HFF-Myc (cell line): ENCODE measurements at regions not wholly inside any gene's neighbourhood (a gene's known extent, or its start where the extent isn't known, plus 50 kb on each side); places are given as distances from the start of the nearest gene placed in this dataset.

Source experiments
- DNase-seq: peaks from one replicate; pipeline ENCODE4 v3.0.0-alpha.2; 2011; ENCODE audit warnings: low read depth; ENCODE audit errors: extremely low read depth
- H3K4me3 ChIP-seq: replicated peaks from 2 replicates; pipeline ENCODE4 v1.5.1; 2011; ENCODE audit warnings: low read depth, mild to moderate bottlenecking, control low read depth, low read length
- TF ChIP-seq, protein P1 (sequence below): IDR thresholded peaks from 2 replicates; pipeline ENCODE4 v1.5.1; 2012; ENCODE audit warnings: mild to moderate bottlenecking, low read depth, low read length, control low read depth; ENCODE audit errors: missing control alignments

DNA sequence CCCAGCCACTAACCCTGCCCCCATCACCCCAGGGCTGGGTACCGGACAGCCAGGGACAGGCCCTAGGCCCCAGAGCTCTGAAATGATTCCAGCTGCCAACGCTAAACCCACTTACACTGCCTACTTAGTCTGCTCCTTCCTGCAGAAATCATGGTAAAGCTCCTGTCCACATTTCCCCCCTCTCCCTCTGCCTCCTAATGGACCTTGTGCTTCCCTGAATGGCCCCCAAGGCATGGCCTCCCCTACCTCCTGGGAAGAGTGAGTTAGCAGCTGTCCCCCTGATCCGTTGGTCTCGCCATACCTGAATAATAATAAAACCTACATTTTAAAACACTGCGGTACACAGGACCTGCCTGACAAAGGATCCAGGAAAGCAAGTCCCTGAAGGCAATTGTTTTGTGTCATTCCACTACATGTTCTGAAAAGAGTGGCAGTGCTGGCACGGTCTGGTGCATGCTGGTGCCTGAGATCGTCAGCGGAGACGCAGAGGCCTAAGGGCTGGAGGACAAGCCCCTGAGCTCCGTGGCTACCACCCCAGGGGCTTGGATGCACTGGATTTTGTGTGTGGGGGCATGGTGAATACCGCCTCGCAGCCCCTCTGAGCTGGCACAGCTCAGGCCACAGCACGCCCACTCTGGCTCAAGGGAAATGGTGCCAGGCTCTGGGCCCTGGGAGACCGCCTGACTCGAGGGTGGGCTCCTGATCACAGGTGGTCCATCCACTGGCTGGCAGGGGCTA is 186.3 kb downstream of the CTTN start:
- no peak overlapping the region for H3K4me3 ChIP-seq
- TF ChIP-seq, protein P1, sequence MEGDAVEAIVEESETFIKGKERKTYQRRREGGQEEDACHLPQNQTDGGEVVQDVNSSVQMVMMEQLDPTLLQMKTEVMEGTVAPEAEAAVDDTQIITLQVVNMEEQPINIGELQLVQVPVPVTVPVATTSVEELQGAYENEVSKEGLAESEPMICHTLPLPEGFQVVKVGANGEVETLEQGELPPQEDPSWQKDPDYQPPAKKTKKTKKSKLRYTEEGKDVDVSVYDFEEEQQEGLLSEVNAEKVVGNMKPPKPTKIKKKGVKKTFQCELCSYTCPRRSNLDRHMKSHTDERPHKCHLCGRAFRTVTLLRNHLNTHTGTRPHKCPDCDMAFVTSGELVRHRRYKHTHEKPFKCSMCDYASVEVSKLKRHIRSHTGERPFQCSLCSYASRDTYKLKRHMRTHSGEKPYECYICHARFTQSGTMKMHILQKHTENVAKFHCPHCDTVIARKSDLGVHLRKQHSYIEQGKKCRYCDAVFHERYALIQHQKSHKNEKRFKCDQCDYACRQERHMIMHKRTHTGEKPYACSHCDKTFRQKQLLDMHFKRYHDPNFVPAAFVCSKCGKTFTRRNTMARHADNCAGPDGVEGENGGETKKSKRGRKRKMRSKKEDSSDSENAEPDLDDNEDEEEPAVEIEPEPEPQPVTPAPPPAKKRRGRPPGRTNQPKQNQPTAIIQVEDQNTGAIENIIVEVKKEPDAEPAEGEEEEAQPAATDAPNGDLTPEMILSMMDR: no peak
- no peak for DNase-seq

DNA sequence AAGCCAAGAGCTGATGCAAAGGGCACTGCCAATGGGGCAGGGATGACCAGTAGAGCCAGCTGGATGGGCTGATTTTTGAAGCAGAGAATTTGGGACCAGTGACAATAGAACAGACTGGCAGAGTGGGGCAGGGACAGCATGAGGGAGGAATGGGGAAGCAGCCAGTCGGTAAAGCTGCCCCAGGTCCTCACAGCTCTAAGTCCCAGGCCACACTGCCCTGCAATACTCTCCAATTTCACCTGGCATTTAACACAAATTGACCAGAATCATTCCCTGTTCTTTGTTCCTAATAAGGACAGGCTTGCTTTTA is 186.9 kb downstream of the CTTN start:
- no peak overlapping the region for H3K4me3 ChIP-seq
- no peak for DNase-seq
- TF ChIP-seq, protein P1: no peak

DNA sequence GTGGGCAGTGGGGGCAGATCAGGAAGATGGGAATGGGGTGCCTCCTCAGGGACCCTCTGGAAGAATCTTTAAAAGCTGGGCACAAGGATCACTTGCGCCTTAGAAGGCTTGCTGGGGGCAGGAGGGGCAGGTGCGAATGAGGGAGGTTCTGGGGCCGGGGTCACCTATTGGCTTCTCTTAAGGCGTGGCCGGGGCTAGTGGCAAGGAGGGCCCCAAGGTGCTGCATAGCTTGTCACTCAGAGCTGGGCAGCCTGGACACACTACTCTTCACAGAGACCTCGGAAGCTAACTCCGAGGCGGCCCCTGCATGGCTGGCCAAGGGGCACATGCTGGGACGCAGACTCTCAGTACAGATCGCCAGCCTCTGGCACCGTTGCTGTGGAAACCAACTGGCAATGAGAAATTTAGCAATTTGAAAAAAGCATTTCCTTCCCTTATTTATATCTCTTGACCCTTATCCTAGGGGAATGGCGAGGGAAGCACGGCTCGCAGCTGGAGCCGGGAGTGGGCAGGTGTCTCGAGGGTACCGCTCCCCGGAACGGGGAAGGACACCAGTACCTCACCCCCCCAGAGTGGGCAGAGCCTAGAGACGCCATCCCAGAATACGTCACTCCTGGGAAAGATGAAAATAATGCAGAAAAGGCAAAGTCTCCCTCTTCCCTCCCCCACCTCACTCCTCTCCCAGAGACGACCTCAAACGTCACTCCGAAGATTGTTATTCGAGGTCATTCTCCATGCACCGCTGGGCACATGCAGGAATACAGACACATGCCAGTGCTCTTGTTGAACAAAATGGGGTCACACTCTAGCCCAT is 188.1 kb downstream of the CTTN start:
- TF ChIP-seq, protein P1: no peak
- DNase-seq: no peak

DNA sequence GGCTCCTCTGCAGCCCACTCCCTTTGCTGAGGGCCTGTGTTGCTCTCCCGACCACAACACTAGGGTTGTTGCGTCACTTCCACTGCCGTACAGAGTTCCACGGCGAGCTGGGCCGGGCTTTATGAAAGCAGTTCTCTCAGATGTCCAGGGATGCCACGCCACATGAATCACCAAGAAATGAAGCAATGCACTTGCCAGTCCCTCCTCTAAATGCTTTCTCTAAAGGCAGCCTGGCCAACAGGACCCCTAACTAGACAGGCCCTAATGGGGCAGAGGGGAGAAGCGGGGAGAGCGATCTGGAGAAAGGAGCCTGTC is 188.7 kb downstream of the CTTN start:
- TF ChIP-seq, protein P1: no peak
- H3K4me3 ChIP-seq: no peak overlapping the region
- DNase-seq: no peak

More for the DNA sequence above, 188.1 kb downstream of the CTTN start:
- H3K4me3 ChIP-seq: no peak overlapping the region

DNA sequence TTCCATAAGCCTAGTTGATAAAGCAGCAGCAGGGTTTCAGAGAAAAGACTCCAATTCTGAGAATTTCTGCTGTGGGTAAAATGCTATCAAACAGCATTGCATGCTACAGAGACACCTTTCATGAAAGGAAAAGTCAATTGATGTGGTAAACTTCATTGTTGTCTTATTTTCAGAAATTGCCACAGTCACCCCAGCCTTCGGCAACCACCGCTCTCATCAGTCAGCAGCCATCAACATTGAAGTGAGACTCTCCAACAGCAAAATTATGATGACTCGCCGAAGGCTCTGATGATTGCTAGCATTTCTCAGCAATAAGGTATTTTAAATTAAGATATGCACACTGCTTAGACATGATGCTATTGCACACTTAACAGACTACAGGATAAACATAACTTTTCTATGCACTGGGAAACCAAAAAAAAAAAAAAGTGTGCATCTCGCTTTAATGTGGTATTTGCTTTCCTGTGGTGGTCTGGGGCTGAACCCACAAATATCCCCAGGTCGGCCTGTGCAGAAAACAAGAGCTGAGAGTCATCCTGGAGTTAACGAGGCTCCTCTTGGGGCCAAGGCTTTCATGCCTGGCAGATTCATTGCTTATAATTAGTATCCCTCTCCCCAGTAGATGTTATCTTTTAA is 192.1 kb downstream of the CTTN start:
- TF ChIP-seq, protein P1: no peak
- H3K4me3 ChIP-seq: no peak overlapping the region
- no peak for DNase-seq

DNA sequence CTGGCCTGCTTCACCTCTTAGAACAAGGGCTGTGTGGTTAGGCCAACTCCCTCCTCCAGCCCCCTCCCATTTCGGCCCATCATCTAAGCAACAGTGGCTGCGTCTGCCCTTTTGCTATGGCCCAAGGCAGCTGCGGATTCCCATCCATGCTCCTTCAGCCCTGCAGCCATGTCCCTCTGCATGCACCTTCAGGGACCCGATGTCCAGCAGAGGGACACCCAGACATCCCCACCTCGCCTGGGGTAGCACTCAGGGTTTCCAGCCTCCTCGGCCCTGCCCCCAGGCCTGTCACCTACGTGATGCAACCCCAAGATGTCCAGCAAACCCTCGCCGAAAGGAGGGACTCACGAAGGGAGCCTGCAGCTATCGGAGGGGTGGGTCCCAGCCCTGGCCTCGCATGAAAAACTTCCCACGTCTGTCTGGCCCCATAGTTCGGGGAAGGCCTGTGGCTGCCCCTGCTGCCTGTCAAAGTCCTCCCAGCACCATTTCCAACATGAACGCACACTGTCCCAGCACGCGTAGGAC is 194.4 kb downstream of the CTTN start:
- TF ChIP-seq, protein P1: no peak
- no peak overlapping the region for H3K4me3 ChIP-seq
- no peak for DNase-seq
